WTC11 (cell line): ENCODE measurements at regions not wholly inside any gene's neighbourhood (a gene's known extent, or its start where the extent isn't known, plus 50 kb on each side); places are given as distances from the start of the nearest gene placed in this dataset.
A peak's percentile ranks its signal among the peaks of the same experiment; 100 is the strongest.

Experiments used
- ATAC-seq: fragments of 200-7000 bp; cut with Tn5 transposase; 2 replicates; pipeline ENCODE4 v1.10.0; 2021; ENCODE audit warnings: mild to moderate bottlenecking, moderate library complexity
- CTCF ChIA-PET: fragments of 300-600 bp; sonication (Branson Sonifier 250); formaldehyde crosslinking; loops from one replicate; lab custom pipeline; 2021; ENCODE audit warnings: antibody characterized with exemption; lab: Charles Lee
- POLR2A ChIA-PET: fragments of 350-600 bp; sonication (Branson Sonifier 250); formaldehyde crosslinking; loops from one replicate; lab custom pipeline; 2021; ENCODE audit warnings: antibody characterized with exemption; lab: Charles Lee
- DNase-seq: peaks from one replicate; pipeline ENCODE4 v3.0.0; 2021; ENCODE audit warnings: low spot score
- H3K27ac Mint-ChIP-seq: 2 replicates; pipeline ENCODE4 v1.8.0; 2021; ENCODE audit warnings: mixed read lengths
- H3K27me3 Mint-ChIP-seq: 2 replicates; pipeline ENCODE4 v1.8.0; 2021; ENCODE audit warnings: low read depth, mild to moderate bottlenecking, moderate library complexity, mixed read lengths
- H3K36me3 Mint-ChIP-seq: 2 replicates; pipeline ENCODE4 v1.8.0; 2021; ENCODE audit warnings: mixed read lengths
- H3K4me1 Mint-ChIP-seq: 2 replicates; pipeline ENCODE4 v1.8.0; 2022; ENCODE audit warnings: mixed read lengths
- H3K4me3 Mint-ChIP-seq: 2 replicates; pipeline ENCODE4 v1.8.0; 2021; ENCODE audit warnings: mild to moderate bottlenecking, moderate library complexity, mixed read lengths
- H3K9me3 Mint-ChIP-seq: 2 replicates; pipeline ENCODE4 v1.8.0; 2021; ENCODE audit warnings: mixed read lengths
- ESRRA ChIP-seq: sonication (generic); formaldehyde crosslinking; IDR thresholded peaks from 2 replicates; pipeline ENCODE4 v1.8.1; 2022; ENCODE audit warnings: mild to moderate bottlenecking, missing genetic modification reagents, borderline replicate concordance
- ETV6 ChIP-seq: sonication (generic); formaldehyde crosslinking; IDR thresholded peaks from 2 replicates; pipeline ENCODE4 v1.8.1; 2022; ENCODE audit warnings: mild to moderate bottlenecking, missing genetic modification reagents
- FOXK1 ChIP-seq: sonication (generic); formaldehyde crosslinking; IDR thresholded peaks from 2 replicates; pipeline ENCODE4 v1.8.0; 2022; ENCODE audit warnings: mild to moderate bottlenecking, moderate library complexity, missing genetic modification reagents
- GRHL2 ChIP-seq: fragments of 250-450 bp; sonication (Bioruptor Pico); IDR thresholded peaks from 2 replicates; pipeline ENCODE4 v1.8.0; 2022; ENCODE audit warnings: mild to moderate bottlenecking, moderate library complexity; ENCODE audit not compliant: insufficient replicate concordance, severe bottlenecking
- KAT7 ChIP-seq: sonication (generic); formaldehyde crosslinking; IDR thresholded peaks from 2 replicates; pipeline ENCODE4 v1.8.1; 2023; ENCODE audit warnings: missing genetic modification reagents, mild to moderate bottlenecking, borderline replicate concordance
- MXD4 ChIP-seq: fragments of 250-450 bp; sonication (Bioruptor Pico); IDR thresholded peaks from 2 replicates; pipeline ENCODE4 v1.8.0; 2021; ENCODE audit warnings: mild to moderate bottlenecking, moderate library complexity, borderline replicate concordance
- NR2C2 ChIP-seq: sonication (generic); formaldehyde crosslinking; IDR thresholded peaks from 2 replicates; pipeline ENCODE4 v1.8.0; 2022; ENCODE audit warnings: mild to moderate bottlenecking, missing genetic modification reagents
- RELA ChIP-seq: sonication (generic); formaldehyde crosslinking; IDR thresholded peaks from 2 replicates; pipeline ENCODE4 v1.8.1; 2022; ENCODE audit warnings: missing genetic modification reagents, mild to moderate bottlenecking, borderline replicate concordance
- SP1 ChIP-seq: sonication (generic); formaldehyde crosslinking; conservative IDR thresholded peaks from 2 replicates; pipeline ENCODE4 v1.8.1; 2022; ENCODE audit warnings: missing genetic modification reagents
- TEAD1 ChIP-seq: sonication (generic); formaldehyde crosslinking; IDR thresholded peaks from 2 replicates; pipeline ENCODE4 v1.8.0; 2022; ENCODE audit warnings: mild to moderate bottlenecking, missing genetic modification reagents
- ZNF121 ChIP-seq: sonication (generic); formaldehyde crosslinking; IDR thresholded peaks from 2 replicates; pipeline ENCODE4 v1.8.0; 2023; ENCODE audit warnings: missing genetic modification reagents
- ZNF396 ChIP-seq: fragments of 250-450 bp; sonication (Bioruptor Pico); IDR thresholded peaks from 2 replicates; pipeline ENCODE4 v1.8.0; 2021; ENCODE audit warnings: mild to moderate bottlenecking, moderate library complexity, borderline replicate concordance
- TF ChIP-seq, protein P1 (sequence below): fragments of 250-450 bp; sonication (Bioruptor Pico); IDR thresholded peaks from 2 replicates; pipeline ENCODE4 v1.8.0; 2021; ENCODE audit warnings: mild to moderate bottlenecking
- TF ChIP-seq, protein P2 (sequence below): sonication (generic); formaldehyde crosslinking; IDR thresholded peaks from 2 replicates; pipeline ENCODE4 v1.8.0; 2023; ENCODE audit warnings: missing genetic modification reagents, mild to moderate bottlenecking, borderline replicate concordance
- TF ChIP-seq, protein P3 (sequence below): sonication (generic); formaldehyde crosslinking; IDR thresholded peaks from 2 replicates; pipeline ENCODE4 v1.8.0; 2022; ENCODE audit warnings: mild to moderate bottlenecking, missing genetic modification reagents
- TF ChIP-seq, protein P4 (sequence below): sonication (generic); formaldehyde crosslinking; IDR thresholded peaks from 2 replicates; pipeline ENCODE4 v1.8.0; 2022; ENCODE audit warnings: mild to moderate bottlenecking, missing genetic modification reagents

DNA sequence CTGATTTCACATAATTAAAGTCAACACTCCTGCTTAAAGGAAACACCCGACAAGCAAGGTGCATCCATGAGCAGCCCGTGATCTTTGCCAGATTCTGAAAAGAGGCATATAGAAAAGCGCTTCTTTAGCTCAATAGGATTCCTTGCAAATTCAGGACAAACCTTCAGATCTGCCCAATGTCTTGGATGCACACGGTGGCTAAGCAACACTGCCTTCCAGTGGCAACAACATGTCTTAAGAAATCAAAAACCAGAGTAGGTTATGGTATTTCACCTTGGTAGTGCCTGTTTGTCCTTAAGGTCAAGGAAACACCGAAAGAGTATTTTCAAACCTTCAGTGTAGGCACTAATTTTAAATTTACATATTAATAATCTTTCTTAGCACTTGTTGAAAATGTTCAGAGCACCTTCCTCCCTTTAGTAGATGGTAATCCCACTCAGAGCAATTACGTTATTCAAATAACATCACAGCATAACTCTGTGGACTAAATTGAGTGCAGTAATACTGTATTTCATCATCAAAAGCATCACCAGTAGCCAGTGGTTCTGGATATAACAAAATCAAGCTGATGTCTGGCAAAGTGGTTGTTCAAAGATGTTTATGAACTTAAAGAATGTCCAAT lies 58.0 kb upstream of the CDKN3 start:
- POLR2A ChIA-PET: interaction anchor here (0.7 kb wide), 1 partner anchor 16 kb away, joined by 3 read pairs; no protein-coding TSS in a partner anchor
- CTCF ChIA-PET: interaction anchor here (0.6 to 4.5 kb wide), 18 partner anchors 10 to 940 kb away, joined by 3 to 42 read pairs (median 3); no protein-coding TSS in a partner anchor
- TF ChIP-seq, protein P1, sequence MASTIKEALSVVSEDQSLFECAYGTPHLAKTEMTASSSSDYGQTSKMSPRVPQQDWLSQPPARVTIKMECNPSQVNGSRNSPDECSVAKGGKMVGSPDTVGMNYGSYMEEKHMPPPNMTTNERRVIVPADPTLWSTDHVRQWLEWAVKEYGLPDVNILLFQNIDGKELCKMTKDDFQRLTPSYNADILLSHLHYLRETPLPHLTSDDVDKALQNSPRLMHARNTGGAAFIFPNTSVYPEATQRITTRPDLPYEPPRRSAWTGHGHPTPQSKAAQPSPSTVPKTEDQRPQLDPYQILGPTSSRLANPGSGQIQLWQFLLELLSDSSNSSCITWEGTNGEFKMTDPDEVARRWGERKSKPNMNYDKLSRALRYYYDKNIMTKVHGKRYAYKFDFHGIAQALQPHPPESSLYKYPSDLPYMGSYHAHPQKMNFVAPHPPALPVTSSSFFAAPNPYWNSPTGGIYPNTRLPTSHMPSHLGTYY (CRISPR knock-in tag): no peak
- no peak for TF ChIP-seq NR2C2 (CRISPR knock-in tag)
- TF ChIP-seq RELA (CRISPR knock-in tag): no peak
- peaks cover 6% of the 10 kb centered on the region for H3K9me3 Mint-ChIP-seq
- no peak overlapping the region for H3K4me3 Mint-ChIP-seq
- ATAC-seq (peak; percentile 84), DNase-seq (no peak)
- H3K36me3 Mint-ChIP-seq: peaks cover 4% of the 10 kb centered on the region; the same call in 1 of the 2 replicates
- H3K27me3 Mint-ChIP-seq: no peaks in the 10 kb centered on the region
- no peak overlapping the region for H3K27ac Mint-ChIP-seq
- H3K4me1 Mint-ChIP-seq: peaks cover 43% of the 10 kb centered on the region

DNA sequence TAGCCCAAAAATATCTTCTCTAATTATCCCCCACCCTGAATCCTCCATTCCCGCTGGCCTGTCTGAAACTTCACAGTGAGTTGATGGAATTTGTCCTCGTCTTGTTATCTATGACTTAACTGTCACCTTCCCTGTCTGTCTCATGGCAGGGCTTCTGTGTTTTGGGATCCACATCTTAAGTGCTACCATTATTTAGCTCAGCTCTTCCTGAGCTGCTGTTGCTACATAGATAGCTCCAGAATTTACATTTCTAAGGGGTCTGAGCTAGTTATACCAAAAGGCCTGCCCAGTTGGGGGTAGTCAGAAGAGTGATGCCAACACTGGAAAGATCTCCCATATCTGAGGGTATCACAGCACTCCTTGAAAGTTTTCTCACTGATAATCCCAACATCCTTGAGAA lies 57.0 kb upstream of the CDKN3 start:
- Mint-ChIP-seq H3K4me3 (no peak overlapping the region), H3K36me3 (peaks cover 4% of the 10 kb centered on the region; the same call in 1 of the 2 replicates), H3K27me3 (no peaks in the 10 kb centered on the region), H3K27ac (no peak overlapping the region), H3K4me1 (peaks cover 51% of the 10 kb centered on the region), H3K9me3 (peaks cover 6% of the 10 kb centered on the region)
- ChIA-PET POLR2A (interaction anchor here (0.7 kb wide), 1 partner anchor 27 kb away, joined by 3 read pairs; no protein-coding TSS in a partner anchor), CTCF (interaction anchor here (0.8 to 4.5 kb wide), 6 partner anchors 9 to 1044 kb away, joined by 3 to 42 read pairs (median 6); no protein-coding TSS in a partner anchor)
- TF ChIP-seq ETV6 (CRISPR knock-in tag) (no peak), GRHL2 (CRISPR knock-in tag) (no peak), MXD4 (no peak), FOXK1 (CRISPR knock-in tag) (no peak), ZNF396 (CRISPR knock-in tag) (no peak), KAT7 (CRISPR knock-in tag) (no peak), ZNF121 (CRISPR knock-in tag) (no peak), RELA (CRISPR knock-in tag) (no peak), TEAD1 (CRISPR knock-in tag) (no peak), ESRRA (CRISPR knock-in tag) (no peak)
- TF ChIP-seq, protein P2, sequence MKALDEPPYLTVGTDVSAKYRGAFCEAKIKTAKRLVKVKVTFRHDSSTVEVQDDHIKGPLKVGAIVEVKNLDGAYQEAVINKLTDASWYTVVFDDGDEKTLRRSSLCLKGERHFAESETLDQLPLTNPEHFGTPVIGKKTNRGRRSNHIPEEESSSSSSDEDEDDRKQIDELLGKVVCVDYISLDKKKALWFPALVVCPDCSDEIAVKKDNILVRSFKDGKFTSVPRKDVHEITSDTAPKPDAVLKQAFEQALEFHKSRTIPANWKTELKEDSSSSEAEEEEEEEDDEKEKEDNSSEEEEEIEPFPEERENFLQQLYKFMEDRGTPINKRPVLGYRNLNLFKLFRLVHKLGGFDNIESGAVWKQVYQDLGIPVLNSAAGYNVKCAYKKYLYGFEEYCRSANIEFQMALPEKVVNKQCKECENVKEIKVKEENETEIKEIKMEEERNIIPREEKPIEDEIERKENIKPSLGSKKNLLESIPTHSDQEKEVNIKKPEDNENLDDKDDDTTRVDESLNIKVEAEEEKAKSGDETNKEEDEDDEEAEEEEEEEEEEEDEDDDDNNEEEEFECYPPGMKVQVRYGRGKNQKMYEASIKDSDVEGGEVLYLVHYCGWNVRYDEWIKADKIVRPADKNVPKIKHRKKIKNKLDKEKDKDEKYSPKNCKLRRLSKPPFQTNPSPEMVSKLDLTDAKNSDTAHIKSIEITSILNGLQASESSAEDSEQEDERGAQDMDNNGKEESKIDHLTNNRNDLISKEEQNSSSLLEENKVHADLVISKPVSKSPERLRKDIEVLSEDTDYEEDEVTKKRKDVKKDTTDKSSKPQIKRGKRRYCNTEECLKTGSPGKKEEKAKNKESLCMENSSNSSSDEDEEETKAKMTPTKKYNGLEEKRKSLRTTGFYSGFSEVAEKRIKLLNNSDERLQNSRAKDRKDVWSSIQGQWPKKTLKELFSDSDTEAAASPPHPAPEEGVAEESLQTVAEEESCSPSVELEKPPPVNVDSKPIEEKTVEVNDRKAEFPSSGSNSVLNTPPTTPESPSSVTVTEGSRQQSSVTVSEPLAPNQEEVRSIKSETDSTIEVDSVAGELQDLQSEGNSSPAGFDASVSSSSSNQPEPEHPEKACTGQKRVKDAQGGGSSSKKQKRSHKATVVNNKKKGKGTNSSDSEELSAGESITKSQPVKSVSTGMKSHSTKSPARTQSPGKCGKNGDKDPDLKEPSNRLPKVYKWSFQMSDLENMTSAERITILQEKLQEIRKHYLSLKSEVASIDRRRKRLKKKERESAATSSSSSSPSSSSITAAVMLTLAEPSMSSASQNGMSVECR (CRISPR knock-in tag): no peak
- TF ChIP-seq, protein P3, sequence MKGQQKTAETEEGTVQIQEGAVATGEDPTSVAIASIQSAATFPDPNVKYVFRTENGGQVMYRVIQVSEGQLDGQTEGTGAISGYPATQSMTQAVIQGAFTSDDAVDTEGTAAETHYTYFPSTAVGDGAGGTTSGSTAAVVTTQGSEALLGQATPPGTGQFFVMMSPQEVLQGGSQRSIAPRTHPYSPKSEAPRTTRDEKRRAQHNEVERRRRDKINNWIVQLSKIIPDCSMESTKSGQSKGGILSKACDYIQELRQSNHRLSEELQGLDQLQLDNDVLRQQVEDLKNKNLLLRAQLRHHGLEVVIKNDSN (CRISPR knock-in tag): no peak
- DNase-seq (no peak), ATAC-seq (peak; percentile 35)

DNA sequence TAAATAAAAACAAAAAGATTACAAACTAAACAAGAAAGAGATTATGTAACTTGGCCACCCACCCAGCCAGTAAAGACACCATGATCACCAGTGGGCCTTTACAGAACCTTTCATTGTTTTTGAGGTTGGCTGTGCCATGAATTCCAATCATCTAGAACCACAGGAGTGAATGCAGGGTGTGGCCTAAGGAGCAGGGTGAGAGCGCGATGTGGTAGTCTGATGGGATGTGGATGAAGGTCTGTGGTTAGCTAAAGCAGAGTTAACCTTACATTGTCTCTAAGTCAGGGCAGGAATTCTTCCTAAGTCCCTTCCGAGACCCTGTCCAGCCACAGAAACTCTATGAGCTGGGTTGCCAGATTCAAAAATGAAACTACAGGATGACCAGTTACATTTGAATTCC lies 54.0 kb upstream of the CDKN3 start:
- no peak for DNase-seq
- ChIA-PET POLR2A (no interaction called here), CTCF (interaction anchor here (1.2 to 1.3 kb wide), 2 partner anchors 14 to 124 kb away, joined by 3 to 7 read pairs; no protein-coding TSS in a partner anchor)
- no peak for TF ChIP-seq SP1 (CRISPR knock-in tag)
- TF ChIP-seq, protein P4, sequence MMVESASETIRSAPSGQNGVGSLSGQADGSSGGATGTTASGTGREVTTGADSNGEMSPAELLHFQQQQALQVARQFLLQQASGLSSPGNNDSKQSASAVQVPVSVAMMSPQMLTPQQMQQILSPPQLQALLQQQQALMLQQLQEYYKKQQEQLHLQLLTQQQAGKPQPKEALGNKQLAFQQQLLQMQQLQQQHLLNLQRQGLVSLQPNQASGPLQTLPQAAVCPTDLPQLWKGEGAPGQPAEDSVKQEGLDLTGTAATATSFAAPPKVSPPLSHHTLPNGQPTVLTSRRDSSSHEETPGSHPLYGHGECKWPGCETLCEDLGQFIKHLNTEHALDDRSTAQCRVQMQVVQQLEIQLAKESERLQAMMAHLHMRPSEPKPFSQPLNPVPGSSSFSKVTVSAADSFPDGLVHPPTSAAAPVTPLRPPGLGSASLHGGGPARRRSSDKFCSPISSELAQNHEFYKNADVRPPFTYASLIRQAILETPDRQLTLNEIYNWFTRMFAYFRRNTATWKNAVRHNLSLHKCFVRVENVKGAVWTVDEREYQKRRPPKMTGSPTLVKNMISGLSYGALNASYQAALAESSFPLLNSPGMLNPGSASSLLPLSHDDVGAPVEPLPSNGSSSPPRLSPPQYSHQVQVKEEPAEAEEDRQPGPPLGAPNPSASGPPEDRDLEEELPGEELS (CRISPR knock-in tag): no peak
- Mint-ChIP-seq H3K27ac (no peak overlapping the region), H3K9me3 (peaks cover 6% of the 10 kb centered on the region), H3K27me3 (no peaks in the 10 kb centered on the region), H3K4me3 (no peak overlapping the region), H3K36me3 (peaks cover 4% of the 10 kb centered on the region; the same call in 1 of the 2 replicates), H3K4me1 (peaks cover 56% of the 10 kb centered on the region)
- ATAC-seq: no peak
